ENCODE measurements at regions not wholly inside any gene's neighbourhood (a gene's known extent, or its start where the extent isn't known, plus 50 kb on each side); places are given as distances from the start of the nearest gene placed in this dataset.

GRCh38 chr7:13320333-13320732 lies 632.9 kb downstream of the ARL4A start:
- TF ChIP-seq CTCF (conservative IDR thresholded peaks at IDR 0.05 in 1 of 2, IDR thresholded peaks at IDR 0.05 in 1 of 2; ENCODE audit: extremely low read depth in 1 of 2, insufficient read depth in 1 of 2, low read depth in 1 of 2, low read length in 2 of 2) (no peak), EZH2 (IDR thresholded peaks at IDR 0.05; ENCODE audit: borderline replicate concordance, low read length) (no peak)
